NT2/D1 (cell line): ENCODE measurements at regions not wholly inside any gene's neighbourhood (a gene's known extent, or its start where the extent isn't known, plus 50 kb on each side); places are given as distances from the start of the nearest gene placed in this dataset.

Experiments used
- DNase-seq: peaks from one replicate; pipeline ENCODE4 v3.0.0-alpha.2; 2011; ENCODE audit warnings: low read depth, low spot score
- H3K27me3 ChIP-seq: 2 replicates; pipeline ENCODE4 v1.6.0; 2011; ENCODE audit warnings: mild to moderate bottlenecking; ENCODE audit not compliant: insufficient read length, insufficient read depth
- H3K36me3 ChIP-seq: 2 replicates; pipeline ENCODE4 v1.6.1; 2011; ENCODE audit warnings: mild to moderate bottlenecking, low read length, mixed read lengths; ENCODE audit not compliant: insufficient read depth, insufficient read length
- H3K4me1 ChIP-seq: 2 replicates; pipeline ENCODE4 v1.5.1; 2011; ENCODE audit not compliant: insufficient read depth, insufficient read length
- H3K4me3 ChIP-seq: 2 replicates; pipeline ENCODE4 v1.5.1; 2011; ENCODE audit warnings: low read depth; ENCODE audit not compliant: insufficient read length
- H3K9ac ChIP-seq: 2 replicates; pipeline ENCODE4 v1.6.0; 2011; ENCODE audit warnings: low read depth; ENCODE audit not compliant: insufficient read length
- H3K9me3 ChIP-seq: 2 replicates; pipeline ENCODE4 v1.5.1; 2011; ENCODE audit warnings: mild to moderate bottlenecking, low read length; ENCODE audit not compliant: insufficient read depth
- SUZ12 ChIP-seq: IDR thresholded peaks from 2 replicates; pipeline ENCODE4 v1.6.1; 2011; ENCODE audit not compliant: insufficient read length, insufficient read depth; ENCODE audit errors: extremely low read depth
- YY1 ChIP-seq: IDR thresholded peaks from 2 replicates; pipeline ENCODE4 v1.6.1; 2011; ENCODE audit not compliant: insufficient read length, insufficient read depth
- ZNF274 ChIP-seq: IDR thresholded peaks from 2 replicates; pipeline ENCODE4 v1.6.1; 2011; ENCODE audit warnings: mild to moderate bottlenecking, low read depth, low read length

DNA sequence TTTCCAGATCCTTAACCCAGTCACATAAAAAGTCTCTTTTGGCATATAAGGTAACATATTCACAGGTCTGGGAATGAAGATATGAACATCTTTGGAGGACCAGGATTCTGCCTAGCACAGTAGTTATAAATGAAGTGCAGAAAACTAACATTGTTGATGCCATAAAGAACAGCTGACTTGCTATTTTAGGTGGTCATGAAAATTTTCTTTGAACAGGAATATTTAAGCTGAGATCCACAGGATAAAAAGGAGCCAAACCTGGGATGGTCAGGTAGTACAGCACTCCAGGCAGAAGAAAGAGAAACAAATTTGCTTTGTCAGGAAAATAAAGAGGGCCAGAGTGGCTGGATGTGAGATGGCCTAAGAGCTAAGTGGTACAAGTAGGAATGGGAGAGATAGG lies 80.0 kb downstream of the CENPW start:
- H3K9ac ChIP-seq = no peak overlapping the region
- H3K4me3 ChIP-seq = no peak overlapping the region
- TF ChIP-seq SUZ12 = no peak
- no peak for TF ChIP-seq ZNF274
- TF ChIP-seq YY1 = no peak
- no peaks in the 10 kb centered on the region for H3K27me3 ChIP-seq
- H3K4me1 ChIP-seq = no peaks in the 10 kb centered on the region
- H3K9me3 ChIP-seq = no peaks in the 10 kb centered on the region
- DNase-seq = no peak
- H3K36me3 ChIP-seq = no peaks in the 10 kb centered on the region

DNA sequence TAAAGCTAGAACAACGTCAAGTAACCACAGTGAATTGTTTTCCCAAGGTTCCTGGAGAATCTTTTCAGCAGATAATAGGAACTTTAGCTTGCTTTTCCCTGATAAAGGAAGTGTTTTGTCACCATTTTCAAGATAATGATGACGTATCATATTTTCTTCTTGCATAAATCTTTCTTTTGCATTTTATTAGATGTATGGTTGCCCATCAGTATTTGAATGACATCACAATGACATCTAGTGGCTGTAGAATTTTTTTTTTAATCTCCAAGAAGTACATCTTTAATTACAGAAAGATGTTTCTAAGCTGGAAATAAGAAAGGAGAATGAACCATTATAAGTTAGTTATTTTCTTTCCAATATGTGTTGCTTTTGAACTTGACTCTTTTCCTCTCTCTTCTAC lies 83.0 kb downstream of the CENPW start:
- H3K27me3 ChIP-seq = no peaks in the 10 kb centered on the region
- DNase-seq = no peak

DNA sequence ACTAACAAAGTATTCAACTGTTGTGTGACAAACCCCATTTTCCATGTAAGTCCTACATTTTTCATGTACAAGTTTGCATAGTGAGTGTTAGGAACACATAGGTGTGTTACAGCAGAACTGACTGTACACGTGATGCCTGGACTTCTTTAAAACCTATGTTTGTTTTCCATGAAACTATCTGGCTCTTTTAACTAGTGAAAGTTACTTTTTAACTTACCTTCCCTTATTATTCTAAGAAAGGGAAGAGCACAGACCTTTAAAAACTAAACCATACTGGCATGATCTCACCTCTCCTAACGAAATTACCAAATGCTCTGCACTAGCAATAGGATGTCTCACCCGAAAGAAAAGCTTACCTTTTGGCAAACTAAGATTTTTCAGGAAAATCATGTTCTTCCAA lies 87.8 kb downstream of the CENPW start:
- Histone ChIP-seq H3K9ac (no peak overlapping the region), H3K27me3 (no peaks in the 10 kb centered on the region), H3K36me3 (no peaks in the 10 kb centered on the region), H3K9me3 (no peaks in the 10 kb centered on the region), H3K4me3 (no peak overlapping the region), H3K4me1 (no peaks in the 10 kb centered on the region)
- no peak for DNase-seq
- TF ChIP-seq SUZ12 (no peak), YY1 (no peak), ZNF274 (no peak)

More for the DNA sequence above, 83.0 kb downstream of the CENPW start:
- Histone ChIP-seq H3K9me3 (no peaks in the 10 kb centered on the region), H3K9ac (no peak overlapping the region), H3K4me3 (no peak overlapping the region), H3K36me3 (no peaks in the 10 kb centered on the region), H3K4me1 (no peaks in the 10 kb centered on the region)
- TF ChIP-seq ZNF274 (no peak), SUZ12 (no peak), YY1 (no peak)

DNA sequence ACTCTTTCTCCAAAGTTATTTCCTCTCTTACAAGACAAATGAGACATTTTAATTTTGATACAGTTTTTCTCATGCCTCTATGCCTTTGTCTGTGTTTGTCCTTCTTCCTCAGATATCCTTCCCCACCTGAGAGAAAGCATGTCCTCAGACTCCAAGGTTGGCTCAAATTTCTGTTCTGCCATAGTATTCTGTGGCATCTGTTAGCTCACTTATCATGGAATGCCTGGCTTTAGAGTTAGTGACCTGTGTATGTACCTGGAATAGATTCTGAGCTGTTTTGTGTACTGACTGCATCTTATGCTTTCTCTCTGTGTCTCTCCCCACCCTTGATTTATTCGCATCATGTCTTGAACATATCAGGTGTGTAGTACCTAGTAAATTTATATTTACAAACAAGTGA lies 90.0 kb downstream of the CENPW start:
- Histone ChIP-seq H3K9me3 (no peaks in the 10 kb centered on the region), H3K36me3 (no peaks in the 10 kb centered on the region), H3K4me1 (no peaks in the 10 kb centered on the region), H3K27me3 (no peaks in the 10 kb centered on the region), H3K4me3 (no peak overlapping the region), H3K9ac (no peak overlapping the region)
- DNase-seq = no peak
- TF ChIP-seq SUZ12 (no peak), YY1 (no peak), ZNF274 (no peak)

DNA sequence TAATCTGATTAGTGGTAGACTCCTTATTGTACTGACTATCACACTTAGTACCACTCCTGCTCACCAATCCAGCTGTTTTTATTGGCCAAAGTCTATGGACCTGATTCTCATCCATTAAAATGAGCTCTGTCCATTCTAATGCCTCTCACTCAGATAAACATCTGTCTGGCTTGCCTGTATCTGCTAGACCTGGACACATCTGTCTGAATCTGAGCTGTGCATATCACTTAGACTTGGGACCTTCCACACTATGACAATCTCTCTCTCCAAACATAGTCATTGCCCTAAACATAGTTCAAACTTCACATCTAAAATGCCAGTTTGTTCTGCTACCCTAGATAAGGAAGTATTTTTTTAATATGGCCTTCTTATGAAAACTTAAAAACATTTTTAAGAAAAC lies 92.6 kb downstream of the CENPW start:
- no peak for TF ChIP-seq YY1
- no peak for TF ChIP-seq SUZ12
- TF ChIP-seq ZNF274 = no peak
- H3K36me3 ChIP-seq = no peaks in the 10 kb centered on the region
- no peaks in the 10 kb centered on the region for H3K9me3 ChIP-seq
- H3K27me3 ChIP-seq = no peaks in the 10 kb centered on the region
- H3K4me3 ChIP-seq = no peak overlapping the region
- H3K9ac ChIP-seq = no peak overlapping the region
- no peaks in the 10 kb centered on the region for H3K4me1 ChIP-seq
- no peak for DNase-seq

DNA sequence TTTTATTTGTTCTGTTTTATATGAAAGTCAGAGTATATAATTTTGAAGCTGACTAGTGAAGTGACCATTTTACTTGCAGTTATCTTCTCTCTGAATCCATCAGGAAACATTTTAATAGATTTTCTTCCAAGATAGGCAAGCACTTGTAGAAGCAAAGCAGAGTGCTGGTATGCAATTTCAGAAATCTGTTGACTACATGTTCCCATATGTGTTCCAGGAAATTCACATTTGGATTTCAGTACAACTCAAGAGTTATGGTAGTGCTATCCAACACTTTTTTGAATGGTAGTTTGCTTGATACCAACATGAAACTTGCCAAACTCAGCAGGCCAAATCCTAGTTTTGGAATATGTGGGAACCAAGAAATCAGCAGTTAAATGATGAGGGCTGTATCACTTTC lies 94.0 kb downstream of the CENPW start:
- no peak overlapping the region for H3K4me3 ChIP-seq
- H3K36me3 ChIP-seq = no peaks in the 10 kb centered on the region
- H3K9ac ChIP-seq = no peak overlapping the region
- H3K9me3 ChIP-seq = no peaks in the 10 kb centered on the region
- TF ChIP-seq SUZ12 = no peak
- no peak for TF ChIP-seq ZNF274
- no peak for TF ChIP-seq YY1
- DNase-seq = no peak
- no peaks in the 10 kb centered on the region for H3K27me3 ChIP-seq
- no peaks in the 10 kb centered on the region for H3K4me1 ChIP-seq

DNA sequence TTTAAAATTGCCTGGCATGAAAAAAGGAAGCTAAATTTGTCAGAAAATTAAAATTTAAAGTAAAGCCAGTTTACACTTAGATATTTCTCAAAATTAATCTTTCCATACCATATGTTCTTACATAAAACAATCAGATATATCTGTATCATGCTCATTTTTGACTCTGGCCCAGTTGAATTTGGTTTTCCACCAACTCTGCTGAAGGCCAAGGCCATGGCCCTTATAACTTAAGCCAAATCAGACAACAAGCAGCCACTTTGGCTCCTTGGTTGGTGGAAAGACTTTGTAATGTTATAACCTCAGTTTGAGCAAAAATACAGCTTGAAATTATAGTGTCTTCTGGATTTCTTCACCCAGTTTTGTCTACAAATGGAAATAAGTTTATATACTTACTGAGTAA lies 97.3 kb downstream of the CENPW start:
- Histone ChIP-seq H3K9me3 (no peaks in the 10 kb centered on the region), H3K4me1 (no peaks in the 10 kb centered on the region), H3K9ac (no peak overlapping the region), H3K4me3 (no peak overlapping the region), H3K27me3 (no peaks in the 10 kb centered on the region), H3K36me3 (no peaks in the 10 kb centered on the region)
- no peak for DNase-seq
- no peak for TF ChIP-seq ZNF274
- TF ChIP-seq SUZ12 = no peak
- no peak for TF ChIP-seq YY1

DNA sequence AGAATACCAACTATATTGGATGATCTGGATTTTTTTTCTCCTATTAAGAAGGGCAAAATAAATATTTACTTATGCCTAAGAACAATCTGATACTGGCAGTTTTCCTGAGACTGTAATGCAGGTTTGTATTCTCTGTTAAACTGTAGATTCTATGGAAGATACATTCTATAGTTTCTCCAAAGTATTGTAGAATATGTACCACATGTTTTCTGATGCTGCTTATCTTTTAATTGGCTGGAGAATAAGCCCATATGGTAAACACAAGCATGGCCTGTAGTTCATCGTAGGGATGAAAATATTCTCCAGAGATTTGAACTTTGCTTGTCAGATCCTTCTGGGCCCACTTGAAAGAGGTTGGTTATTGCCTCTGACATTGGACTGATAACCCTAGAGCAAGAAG lies 99.1 kb downstream of the CENPW start:
- TF ChIP-seq SUZ12 (no peak), YY1 (no peak), ZNF274 (no peak)
- H3K9ac ChIP-seq = no peak overlapping the region
- H3K36me3 ChIP-seq = no peaks in the 10 kb centered on the region
- DNase-seq = no peak
- H3K4me1 ChIP-seq = no peaks in the 10 kb centered on the region
- no peak overlapping the region for H3K4me3 ChIP-seq
- H3K9me3 ChIP-seq = no peaks in the 10 kb centered on the region
- no peaks in the 10 kb centered on the region for H3K27me3 ChIP-seq
